K562 (cell line): ENCODE measurements at regions not wholly inside any gene's neighbourhood (a gene's known extent, or its start where the extent isn't known, plus 50 kb on each side); places are given as distances from the start of the nearest gene placed in this dataset.

Source experiments
- CHD1 ChIP-seq: fragments of 200-600 bp; sonication (generic); IDR thresholded peaks from one replicate; pipeline ENCODE4 v1.6.1; 2012; ENCODE audit warnings: mild to moderate bottlenecking, moderate library complexity, low read length, inconsistent platforms
- MEF2D ChIP-seq: conservative IDR thresholded peaks from 2 replicates; pipeline ENCODE4 v1.6.1; 2016; ENCODE audit warnings: low read depth, missing genetic modification characterization, missing compliant biosample characterization
- TCF3 ChIP-seq: sonication (generic); formaldehyde crosslinking; IDR thresholded peaks from 2 replicates; pipeline ENCODE4 v1.4.0; 2020; ENCODE audit warnings: mild to moderate bottlenecking, missing genetic modification reagents
- ZNF274 ChIP-seq: IDR thresholded peaks from 2 replicates; pipeline ENCODE4 v1.6.1; 2011; ENCODE audit warnings: low read depth, mild to moderate bottlenecking, low read length, moderate library complexity, borderline replicate concordance

GRCh38 chr18:39647627-39648534, 2082.3 kb upstream of the CELF4 start:
- TF ChIP-seq MEF2D (tag), result no peak
- TF ChIP-seq CHD1, result no peak
- no peak for TF ChIP-seq TCF3
- no peak for TF ChIP-seq ZNF274
